ENCODE measurements at regions not wholly inside any gene's neighbourhood (a gene's known extent, or its start where the extent isn't known, plus 50 kb on each side); places are given as distances from the start of the nearest gene placed in this dataset.

GRCh38 chr9:97756991-97757390 is 59.9 kb upstream of the XPA start:
- H3K9me3 ChIP-seq (replicated peaks in 1 of 3) = no peaks in the 10 kb centered on the region
- DNase-seq = no peak
- intact Hi-C loops (cut with DNase I) = no loop called here
- no peak overlapping the region for H3K27ac ChIP-seq
- no peaks in the 10 kb centered on the region for H3K36me3 ChIP-seq (replicated peaks in 1 of 2)
- 54 to 66% (median 60%) methylated on average over 3 of the region's 3 CpGs for WGBS, 4 donors
- TF ChIP-seq POLR2A (IDR thresholded peaks at IDR 0.05) (no peak), CTCF (IDR thresholded peaks at IDR 0.05) (no peak)
- H3K4me1 ChIP-seq (replicated peaks in 1 of 2) = peaks cover 0 to 5% of the 10 kb centered on the region in 2 donors
- no peak overlapping the region for H3K4me3 ChIP-seq
- H3K27me3 ChIP-seq = peaks cover 19% of the 10 kb centered on the region

GRCh38 chr9:97758334-97758916 is 61.3 kb upstream of the XPA start:
- intact Hi-C loops (cut with DNase I) = no loop called here
- peaks cover 0 to 2% of the 10 kb centered on the region in 2 donors for H3K4me1 ChIP-seq (replicated peaks in 1 of 2)
- no peaks in the 10 kb centered on the region for H3K36me3 ChIP-seq (replicated peaks in 1 of 2)
- TF ChIP-seq CTCF (IDR thresholded peaks at IDR 0.05) (no peak), POLR2A (IDR thresholded peaks at IDR 0.05) (no peak)
- no peaks in the 10 kb centered on the region for H3K9me3 ChIP-seq (replicated peaks in 1 of 3)
- peaks cover 23% of the 10 kb centered on the region for H3K27me3 ChIP-seq
- 52 to 69% (median 64%) methylated on average over 7 of the region's 7 CpGs for WGBS, 4 donors
- H3K27ac ChIP-seq = no peak overlapping the region
- DNase-seq = no peak
- H3K4me3 ChIP-seq = no peak overlapping the region

GRCh38 chr9:97759581-97760288 is 62.6 kb upstream of the XPA start:
- Histone ChIP-seq H3K27ac (no peak overlapping the region), H3K27me3 (peaks cover 23% of the 10 kb centered on the region), H3K4me1 (replicated peaks in 1 of 2) (no peaks in the 10 kb centered on the region), H3K4me3 (no peak overlapping the region), H3K9me3 (replicated peaks in 1 of 3) (no peaks in the 10 kb centered on the region), H3K36me3 (replicated peaks in 1 of 2) (no peaks in the 10 kb centered on the region)
- 69 to 82% (median 77%) methylated on average over 3 to 5 of the region's 5 CpGs for WGBS, 4 donors
- intact Hi-C loops (cut with DNase I) = no loop called here
- TF ChIP-seq POLR2A (IDR thresholded peaks at IDR 0.05) = no peak
- no peak for TF ChIP-seq CTCF (IDR thresholded peaks at IDR 0.05)
- no peak for DNase-seq

- intact Hi-C loops (cut with DNase I) = no loop called here
- Histone ChIP-seq H3K27ac (no peak overlapping the region), H3K4me3 (no peak overlapping the region), H3K4me1 (replicated peaks in 1 of 2) (no peaks in the 10 kb centered on the region), H3K27me3 (peaks cover 23% of the 10 kb centered on the region), H3K36me3 (replicated peaks in 1 of 2) (no peaks in the 10 kb centered on the region), H3K9me3 (replicated peaks in 1 of 3) (no peaks in the 10 kb centered on the region)
- peak in 2 of 7 donors; percentile 7 to 14 for DNase-seq
- 43 to 63% (median 51%) methylated on average over 8 of the region's 8 CpGs for WGBS, 4 donors
- TF ChIP-seq CTCF (IDR thresholded peaks at IDR 0.05) (no peak), POLR2A (IDR thresholded peaks at IDR 0.05) (no peak)
These were observed 64.0 kb upstream of the XPA start for GRCh38 chr9:97761056-97761598.
